Gastroesophageal sphincter (tissue), 3 donors: ENCODE measurements at regions not wholly inside any gene's neighbourhood (a gene's known extent, or its start where the extent isn't known, plus 50 kb on each side); places are given as distances from the start of the nearest gene placed in this dataset.

Experiments
- POLR2AphosphoS5 ChIP-seq: sonication (generic); formaldehyde crosslinking; IDR thresholded peaks from one replicate; pipeline ENCODE4 v1.6.1; 2017; ENCODE audit warnings: antibody characterized with exemption
- TF ChIP-seq, protein P1 (sequence below), 4 experiments: fragments of 200-600 bp in 2 of 4; fragments of 450-650 bp in 2 of 4; sonication (generic) in 1 of 4; IDR thresholded peaks; one replicate each; pipeline ENCODE4 v1.5.1; 2017 to 2019; ENCODE audit warnings: antibody characterized with exemption in 4 of 4, mild to moderate bottlenecking in 2 of 4, moderate library complexity in 2 of 4

DNA sequence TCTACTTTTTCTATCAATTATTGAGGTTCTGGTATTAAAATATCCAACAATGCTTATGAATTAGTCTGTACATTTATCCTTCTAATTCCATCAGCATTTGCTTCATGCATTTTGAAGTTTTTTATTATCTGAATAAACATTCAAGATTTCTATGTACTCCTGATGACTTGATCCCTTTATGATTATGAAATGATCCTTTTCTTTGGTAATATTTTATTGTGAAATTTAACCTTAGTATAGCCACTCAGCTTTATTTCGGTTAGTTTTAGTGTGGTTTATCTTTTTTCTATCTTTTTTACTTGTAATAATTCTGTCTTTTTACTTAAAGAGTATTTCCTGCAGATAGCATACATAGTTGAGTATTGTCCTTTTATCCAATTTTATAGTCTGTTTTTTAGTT is 106.6 kb downstream of the SNAPC1 start:
- TF ChIP-seq, protein P1, sequence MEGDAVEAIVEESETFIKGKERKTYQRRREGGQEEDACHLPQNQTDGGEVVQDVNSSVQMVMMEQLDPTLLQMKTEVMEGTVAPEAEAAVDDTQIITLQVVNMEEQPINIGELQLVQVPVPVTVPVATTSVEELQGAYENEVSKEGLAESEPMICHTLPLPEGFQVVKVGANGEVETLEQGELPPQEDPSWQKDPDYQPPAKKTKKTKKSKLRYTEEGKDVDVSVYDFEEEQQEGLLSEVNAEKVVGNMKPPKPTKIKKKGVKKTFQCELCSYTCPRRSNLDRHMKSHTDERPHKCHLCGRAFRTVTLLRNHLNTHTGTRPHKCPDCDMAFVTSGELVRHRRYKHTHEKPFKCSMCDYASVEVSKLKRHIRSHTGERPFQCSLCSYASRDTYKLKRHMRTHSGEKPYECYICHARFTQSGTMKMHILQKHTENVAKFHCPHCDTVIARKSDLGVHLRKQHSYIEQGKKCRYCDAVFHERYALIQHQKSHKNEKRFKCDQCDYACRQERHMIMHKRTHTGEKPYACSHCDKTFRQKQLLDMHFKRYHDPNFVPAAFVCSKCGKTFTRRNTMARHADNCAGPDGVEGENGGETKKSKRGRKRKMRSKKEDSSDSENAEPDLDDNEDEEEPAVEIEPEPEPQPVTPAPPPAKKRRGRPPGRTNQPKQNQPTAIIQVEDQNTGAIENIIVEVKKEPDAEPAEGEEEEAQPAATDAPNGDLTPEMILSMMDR (IDR thresholded peaks at IDR 0.05): no peak
- no peak for TF ChIP-seq POLR2AphosphoS5
